LNCaP clone FGC (cell line): ENCODE measurements at regions not wholly inside any gene's neighbourhood (a gene's known extent, or its start where the extent isn't known, plus 50 kb on each side); places are given as distances from the start of the nearest gene placed in this dataset.

Experiments
- DNase-seq: peaks from one replicate; pipeline ENCODE4 v3.0.0-alpha.2; 2011; ENCODE audit warnings: low read depth
- H3K4me3 ChIP-seq: 2 replicates; pipeline ENCODE4 v1.5.1; 2011; ENCODE audit warnings: mild to moderate bottlenecking, low read depth, low read length, control low read depth
- CTCF ChIP-seq: IDR thresholded peaks from 2 replicates; pipeline ENCODE4 v1.5.1; 2012; ENCODE audit warnings: mild to moderate bottlenecking; ENCODE audit not compliant: control insufficient read depth, insufficient read depth; ENCODE audit errors: extremely low read depth

DNA sequence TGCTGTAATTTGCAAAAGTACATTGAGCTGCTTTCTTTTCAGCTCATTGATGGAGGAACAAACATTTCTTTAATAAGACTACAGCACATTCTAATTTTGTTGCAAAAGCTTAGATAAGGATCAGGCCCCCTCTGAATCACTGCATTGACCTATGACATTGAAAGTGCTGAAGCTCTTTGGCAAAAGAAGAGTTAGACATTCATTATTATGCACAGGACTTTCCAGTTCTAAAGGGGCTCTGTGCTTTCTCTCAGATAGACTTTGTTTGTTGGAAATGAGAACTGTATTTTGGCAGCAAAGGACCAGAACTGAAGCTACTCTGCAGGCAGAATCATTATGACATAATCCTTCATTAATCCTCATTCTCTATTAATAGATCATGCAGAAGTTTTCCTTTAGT is 252.9 kb upstream of the SOX2 start:
- no peak for DNase-seq
- no peak for TF ChIP-seq CTCF
- no peak overlapping the region for H3K4me3 ChIP-seq

GRCh38 chr3:181457756-181458155 is 254.0 kb upstream of the SOX2 start:
- no peak for TF ChIP-seq CTCF

DNA sequence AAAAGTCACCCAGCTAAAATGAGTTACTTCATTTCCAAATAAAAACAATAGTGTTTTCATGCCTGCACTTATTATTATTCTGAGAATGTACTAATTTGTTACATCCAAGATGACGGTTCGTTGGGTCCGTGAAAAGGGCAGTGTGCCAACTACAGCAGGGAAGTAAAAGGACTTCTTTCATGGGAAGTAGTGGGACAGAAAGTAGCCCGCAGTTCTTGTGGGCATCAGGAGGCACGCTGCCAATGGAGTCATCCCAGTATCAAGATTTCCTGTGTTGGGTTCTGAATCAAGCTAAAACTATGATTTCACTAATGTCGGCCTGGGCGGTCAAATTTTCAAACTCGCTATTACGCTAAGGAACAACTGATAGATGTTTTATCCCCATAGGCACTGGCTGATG is 254.5 kb upstream of the SOX2 start:
- DNase-seq, result no peak
- TF ChIP-seq CTCF, result no peak
- no peak overlapping the region for H3K4me3 ChIP-seq

More at GRCh38 chr3:181457756-181458155, 254.0 kb upstream of the SOX2 start:
- no peak for DNase-seq
- no peak overlapping the region for H3K4me3 ChIP-seq

DNA sequence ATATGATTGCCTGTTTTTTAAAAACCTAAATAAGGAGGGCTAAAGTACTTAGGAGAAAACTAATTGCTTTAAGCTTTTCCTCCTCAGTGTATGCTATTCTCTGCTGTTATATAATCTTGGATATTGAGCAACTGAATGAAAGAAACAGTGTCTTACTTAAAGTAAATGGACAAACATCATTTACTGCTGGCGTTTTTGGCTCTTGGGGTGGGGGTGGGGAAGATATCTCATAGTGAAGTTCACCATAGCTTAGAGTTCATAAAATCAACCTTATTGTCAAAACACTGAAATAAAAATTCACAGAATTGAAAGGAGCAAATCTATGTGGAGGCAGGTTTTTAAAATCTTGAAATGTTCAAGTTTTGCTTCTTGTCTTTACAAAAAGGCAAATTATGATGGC is 256.4 kb upstream of the SOX2 start:
- no peak for DNase-seq
- no peak overlapping the region for H3K4me3 ChIP-seq
- TF ChIP-seq CTCF, result no peak

DNA sequence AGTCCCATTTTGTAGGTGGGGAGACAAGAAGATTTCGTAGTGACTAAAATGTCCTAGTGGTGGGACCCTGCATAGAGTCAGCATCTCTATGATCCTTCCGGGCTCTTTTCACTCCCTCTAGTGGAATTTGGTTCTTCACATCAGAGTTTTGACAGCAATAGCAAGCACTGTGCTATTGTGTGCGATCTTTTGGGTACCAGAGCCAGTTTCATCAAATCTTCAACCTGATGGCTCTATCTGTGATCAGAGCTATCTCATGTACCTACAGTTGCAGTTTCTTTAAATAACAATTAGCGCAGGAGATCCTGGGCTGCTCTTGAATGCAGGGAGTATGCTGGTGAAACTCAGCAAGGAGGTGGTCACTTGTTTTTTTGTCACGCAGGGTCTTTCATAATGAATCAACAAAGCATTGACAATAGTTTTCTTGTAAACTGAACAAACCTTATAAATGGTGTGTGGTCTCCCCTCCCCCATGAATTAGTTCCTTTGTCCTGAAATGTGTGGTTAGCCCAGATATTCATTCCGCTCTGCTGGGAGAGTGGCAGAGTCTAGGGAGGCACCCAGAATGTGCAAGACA is 257.2 kb upstream of the SOX2 start:
- no peak for DNase-seq
- no peak for TF ChIP-seq CTCF
- no peak overlapping the region for H3K4me3 ChIP-seq

GRCh38 chr3:181446741-181447140 is 265.0 kb upstream of the SOX2 start:
- no peak overlapping the region for H3K4me3 ChIP-seq
- TF ChIP-seq CTCF, result no peak
- no peak for DNase-seq

GRCh38 chr3:181442066-181442465 is 269.7 kb upstream of the SOX2 start:
- no peak for DNase-seq
- no peak overlapping the region for H3K4me3 ChIP-seq
- no peak for TF ChIP-seq CTCF
